DMS79 treated with DMSO at 0.1 percent for 48 hours (cell line): ENCODE measurements at regions not wholly inside any gene's neighbourhood (a gene's known extent, or its start where the extent isn't known, plus 50 kb on each side); places are given as distances from the start of the nearest gene placed in this dataset.
"Not testable (repeated sequence)": the region's sequence is repeated elsewhere in the genome, so short reads cannot be mapped to it uniquely, and the experiment has no call there.

Source experiments
- DNase-seq: peaks from one replicate; lab custom pipeline; 2025; lab: John Stamatoyannopoulos, UW

- peak; percentile 55 for DNase-seq
These were observed 436.4 kb downstream of the SOX9 start for GRCh38 chr17:72556944-72557826.

- DNase-seq: no peak
These were observed 438.2 kb downstream of the SOX9 start for GRCh38 chr17:72558971-72559476.

GRCh38 chr17:72560303-72561247, 439.8 kb downstream of the SOX9 start:
- peak; percentile 39 for DNase-seq

GRCh38 chr17:72561266-72561665, 440.4 kb downstream of the SOX9 start:
- DNase-seq: no peak

- no peak for DNase-seq
These were observed 440.9 kb downstream of the SOX9 start for GRCh38 chr17:72561680-72562079.

- no peak for DNase-seq
These were observed 441.9 kb downstream of the SOX9 start for GRCh38 chr17:72562615-72563188.

GRCh38 chr17:72563952-72564351, 443.1 kb downstream of the SOX9 start:
- DNase-seq: no peak

- no peak for DNase-seq
These were observed 444.2 kb downstream of the SOX9 start for GRCh38 chr17:72565006-72565405.

GRCh38 chr17:72565758-72566157, 444.9 kb downstream of the SOX9 start:
- peak; percentile 13 for DNase-seq

GRCh38 chr17:72566671-72567484, 446.1 kb downstream of the SOX9 start:
- DNase-seq: no peak

- DNase-seq: no peak
These were observed 447.0 kb downstream of the SOX9 start for GRCh38 chr17:72567774-72568173.

- DNase-seq: no peak
These were observed 448.5 kb downstream of the SOX9 start for GRCh38 chr17:72569148-72569946.

- DNase-seq: no peak
These were observed 451.1 kb downstream of the SOX9 start for GRCh38 chr17:72571813-72572396.

GRCh38 chr17:72572604-72573491, 452.0 kb downstream of the SOX9 start:
- no peak for DNase-seq

GRCh38 chr17:72573492-72573801, 452.6 kb downstream of the SOX9 start:
- DNase-seq: not testable (repeated sequence)

GRCh38 chr17:72574675-72575510, 454.1 kb downstream of the SOX9 start:
- no peak for DNase-seq

GRCh38 chr17:72575542-72576233, 454.9 kb downstream of the SOX9 start:
- no peak for DNase-seq

- no peak for DNase-seq
These were observed 455.5 kb downstream of the SOX9 start for GRCh38 chr17:72576289-72576759.
